IMR-90 (cell line): ENCODE measurements at regions not wholly inside any gene's neighbourhood (a gene's known extent, or its start where the extent isn't known, plus 50 kb on each side); places are given as distances from the start of the nearest gene placed in this dataset.

Experiments
- BHLHE40 ChIP-seq: fragments of 150-350 bp; IDR thresholded peaks from 2 replicates; pipeline ENCODE4 v1.6.1; 2016; ENCODE audit warnings: mild to moderate bottlenecking, low read depth, low read length
- CHD1 ChIP-seq: IDR thresholded peaks from 2 replicates; pipeline ENCODE4 v1.6.1; 2012; ENCODE audit warnings: low read depth, low read length, improper control_type of control experiment
- FOS ChIP-seq: fragments of 150-350 bp; IDR thresholded peaks from 2 replicates; pipeline ENCODE4 v1.6.1; 2016; ENCODE audit warnings: low read depth, low read length
- MAZ ChIP-seq: IDR thresholded peaks from 2 replicates; pipeline ENCODE4 v1.6.1; 2012; ENCODE audit warnings: low read depth, mild to moderate bottlenecking, low read length, improper control_type of control experiment, moderate library complexity, borderline replicate concordance
- MXI1 ChIP-seq: IDR thresholded peaks from 2 replicates; pipeline ENCODE4 v1.6.1; 2012; ENCODE audit warnings: low read depth, mild to moderate bottlenecking, low read length, moderate library complexity, borderline replicate concordance
- POLR2A ChIP-seq: IDR thresholded peaks from 2 replicates; pipeline ENCODE4 v1.6.1; 2012; ENCODE audit warnings: mild to moderate bottlenecking, low read depth, low read length
- RFX5 ChIP-seq: IDR thresholded peaks from 2 replicates; pipeline ENCODE4 v1.8.0; 2012; ENCODE audit warnings: low read depth, mild to moderate bottlenecking, low read length, moderate library complexity
- TF ChIP-seq, protein P1 (sequence below): conservative IDR thresholded peaks from 2 replicates; pipeline ENCODE4 v1.5.1; 2012; ENCODE audit warnings: mild to moderate bottlenecking, low read depth, low read length, improper control_type of control experiment
- TF ChIP-seq, protein P2 (sequence below): fragments of 150-350 bp; IDR thresholded peaks from 2 replicates; pipeline ENCODE4 v1.6.1; 2017; ENCODE audit warnings: mild to moderate bottlenecking, antibody characterized with exemption, low read length, low read depth

DNA sequence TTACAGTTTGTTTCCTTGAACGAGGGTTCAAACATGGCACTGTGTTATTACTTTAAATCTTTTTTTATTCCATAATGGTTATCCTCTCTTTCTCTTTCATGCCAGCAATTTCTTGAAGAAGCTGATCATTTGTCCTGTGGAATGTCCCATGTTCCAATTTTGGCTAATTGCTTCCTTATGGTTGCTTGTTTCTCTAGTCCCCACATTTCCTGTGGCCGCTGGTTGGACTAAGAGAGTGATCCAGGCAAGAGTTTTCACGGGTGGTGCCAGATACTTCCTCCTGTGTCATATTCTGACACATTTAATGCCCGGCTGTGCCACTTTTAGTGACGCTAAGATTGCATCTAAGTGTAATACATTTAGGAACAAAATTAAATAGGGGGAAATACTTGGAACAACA is 83.8 kb upstream of the FAM169A start:
- TF ChIP-seq POLR2A: no peak
- TF ChIP-seq, protein P1, sequence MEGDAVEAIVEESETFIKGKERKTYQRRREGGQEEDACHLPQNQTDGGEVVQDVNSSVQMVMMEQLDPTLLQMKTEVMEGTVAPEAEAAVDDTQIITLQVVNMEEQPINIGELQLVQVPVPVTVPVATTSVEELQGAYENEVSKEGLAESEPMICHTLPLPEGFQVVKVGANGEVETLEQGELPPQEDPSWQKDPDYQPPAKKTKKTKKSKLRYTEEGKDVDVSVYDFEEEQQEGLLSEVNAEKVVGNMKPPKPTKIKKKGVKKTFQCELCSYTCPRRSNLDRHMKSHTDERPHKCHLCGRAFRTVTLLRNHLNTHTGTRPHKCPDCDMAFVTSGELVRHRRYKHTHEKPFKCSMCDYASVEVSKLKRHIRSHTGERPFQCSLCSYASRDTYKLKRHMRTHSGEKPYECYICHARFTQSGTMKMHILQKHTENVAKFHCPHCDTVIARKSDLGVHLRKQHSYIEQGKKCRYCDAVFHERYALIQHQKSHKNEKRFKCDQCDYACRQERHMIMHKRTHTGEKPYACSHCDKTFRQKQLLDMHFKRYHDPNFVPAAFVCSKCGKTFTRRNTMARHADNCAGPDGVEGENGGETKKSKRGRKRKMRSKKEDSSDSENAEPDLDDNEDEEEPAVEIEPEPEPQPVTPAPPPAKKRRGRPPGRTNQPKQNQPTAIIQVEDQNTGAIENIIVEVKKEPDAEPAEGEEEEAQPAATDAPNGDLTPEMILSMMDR: no peak
- TF ChIP-seq CHD1: no peak
- TF ChIP-seq BHLHE40: no peak
- TF ChIP-seq, protein P2, sequence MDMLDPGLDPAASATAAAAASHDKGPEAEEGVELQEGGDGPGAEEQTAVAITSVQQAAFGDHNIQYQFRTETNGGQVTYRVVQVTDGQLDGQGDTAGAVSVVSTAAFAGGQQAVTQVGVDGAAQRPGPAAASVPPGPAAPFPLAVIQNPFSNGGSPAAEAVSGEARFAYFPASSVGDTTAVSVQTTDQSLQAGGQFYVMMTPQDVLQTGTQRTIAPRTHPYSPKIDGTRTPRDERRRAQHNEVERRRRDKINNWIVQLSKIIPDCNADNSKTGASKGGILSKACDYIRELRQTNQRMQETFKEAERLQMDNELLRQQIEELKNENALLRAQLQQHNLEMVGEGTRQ: no peak
- TF ChIP-seq FOS: no peak
- no peak for TF ChIP-seq MXI1
- no peak for TF ChIP-seq RFX5
- no peak for TF ChIP-seq MAZ
